Astrocyte (in vitro differentiated cells and primary cell): ENCODE measurements at regions not wholly inside any gene's neighbourhood (a gene's known extent, or its start where the extent isn't known, plus 50 kb on each side); places are given as distances from the start of the nearest gene placed in this dataset.

ENCODE experiments used
- DNase-seq: peaks from one replicate; pipeline ENCODE4 v3.0.0-alpha.2; 2010; ENCODE audit warnings: low read depth
- FAIRE-seq: peaks from 2 replicates; lab custom pipeline; 2011; peaks lifted over from hg19 to GRCh38; lab: Jason Lieb, UNC
- H2AFZ ChIP-seq: 2 replicates; pipeline ENCODE4 v1.6.0; 2012; ENCODE audit warnings: low read depth, low read length, inconsistent platforms
- H3K27ac ChIP-seq: 2 replicates; pipeline ENCODE4 v1.5.1; 2011; ENCODE audit warnings: low read depth, low read length, inconsistent platforms
- H3K27me3 ChIP-seq: 2 replicates; pipeline ENCODE4 v1.6.0; 2011; ENCODE audit warnings: low read length, inconsistent platforms; ENCODE audit not compliant: insufficient read depth
- H3K36me3 ChIP-seq: 2 replicates; pipeline ENCODE4 v1.5.1; 2011; ENCODE audit warnings: low read length, inconsistent platforms; ENCODE audit not compliant: insufficient read depth
- H3K4me1 ChIP-seq: 2 replicates; pipeline ENCODE4 v1.5.1; 2011; ENCODE audit warnings: low read length, inconsistent platforms; ENCODE audit not compliant: insufficient read depth
- H3K4me2 ChIP-seq: 2 replicates; pipeline ENCODE4 v1.6.0; 2012; ENCODE audit warnings: low read length, inconsistent platforms
- H3K4me3 ChIP-seq: 2 replicates; pipeline ENCODE4 v1.5.1; 2011; ENCODE audit warnings: low read depth, mild to moderate bottlenecking, low read length, inconsistent platforms; ENCODE audit not compliant: insufficient read depth
- H3K79me2 ChIP-seq: 2 replicates; pipeline ENCODE4 v1.6.0; 2012; ENCODE audit warnings: mild to moderate bottlenecking, low read length, inconsistent platforms; ENCODE audit not compliant: insufficient read depth
- H3K9ac ChIP-seq: 2 replicates; pipeline ENCODE4 v1.6.0; 2012; ENCODE audit warnings: mild to moderate bottlenecking, low read length, inconsistent platforms
- H3K9me3 ChIP-seq: 2 replicates; pipeline ENCODE4 v1.5.1; 2012; ENCODE audit warnings: low read depth, mild to moderate bottlenecking, low read length, inconsistent platforms; ENCODE audit not compliant: insufficient read depth
- H4K20me1 ChIP-seq: 2 replicates; pipeline ENCODE4 v1.6.0; 2012; ENCODE audit warnings: low read length, inconsistent platforms; ENCODE audit not compliant: insufficient read depth
- H3K27ac Mint-ChIP-seq: one replicate; pipeline ENCODE4 v1.8.0; 2021; ENCODE audit warnings: mild to moderate bottlenecking, mixed read lengths; ENCODE audit not compliant: unreplicated experiment
- H3K27me3 Mint-ChIP-seq: one replicate; pipeline ENCODE4 v1.8.0; 2021; ENCODE audit warnings: low read depth, mixed read lengths; ENCODE audit not compliant: unreplicated experiment
- H3K36me3 Mint-ChIP-seq: one replicate; pipeline ENCODE4 v1.8.0; 2021; ENCODE audit warnings: low read depth, mixed read lengths; ENCODE audit not compliant: unreplicated experiment
- H3K4me1 Mint-ChIP-seq: one replicate; pipeline ENCODE4 v1.8.0; 2021; ENCODE audit warnings: low read depth, mixed read lengths; ENCODE audit not compliant: unreplicated experiment
- H3K4me3 Mint-ChIP-seq: one replicate; pipeline ENCODE4 v1.8.0; 2021; ENCODE audit warnings: mild to moderate bottlenecking, moderate library complexity, mixed read lengths; ENCODE audit not compliant: unreplicated experiment
- H3K9me3 Mint-ChIP-seq: one replicate; pipeline ENCODE4 v1.8.0; 2021; ENCODE audit warnings: mild to moderate bottlenecking, mixed read lengths; ENCODE audit not compliant: unreplicated experiment
- EZH2 ChIP-seq: IDR thresholded peaks from 2 replicates; pipeline ENCODE4 v1.6.1; 2012; ENCODE audit warnings: mild to moderate bottlenecking, low read length, inconsistent platforms; ENCODE audit not compliant: insufficient read depth
- TF ChIP-seq, protein P1 (sequence below): IDR thresholded peaks from 2 replicates; pipeline ENCODE4 v1.5.1; 2011; ENCODE audit warnings: low read depth, mild to moderate bottlenecking, inconsistent platforms, low read length, moderate library complexity; ENCODE audit not compliant: insufficient read depth

GRCh38 chr13:88552966-88553365, 881.8 kb downstream of the SLITRK5 start:
- Histone ChIP-seq H3K27me3 (no peaks in the 10 kb centered on the region), H3K9ac (no peak overlapping the region), H3K4me3 (no peak overlapping the region), H3K9me3 (no peaks in the 10 kb centered on the region), H3K36me3 (no peaks in the 10 kb centered on the region), H3K79me2 (no peaks in the 10 kb centered on the region), H4K20me1 (no peaks in the 10 kb centered on the region), H3K4me2 (no peak overlapping the region), H3K4me1 (no peaks in the 10 kb centered on the region), H2AFZ (no peak overlapping the region), H3K27ac (no peak overlapping the region)
- H3K4me3 Mint-ChIP-seq, result no peak overlapping the region
- H3K9me3 Mint-ChIP-seq, result no peaks in the 10 kb centered on the region
- H3K27ac Mint-ChIP-seq, result no peak overlapping the region
- no peak for FAIRE-seq
- no peak for TF ChIP-seq EZH2
- TF ChIP-seq, protein P1, sequence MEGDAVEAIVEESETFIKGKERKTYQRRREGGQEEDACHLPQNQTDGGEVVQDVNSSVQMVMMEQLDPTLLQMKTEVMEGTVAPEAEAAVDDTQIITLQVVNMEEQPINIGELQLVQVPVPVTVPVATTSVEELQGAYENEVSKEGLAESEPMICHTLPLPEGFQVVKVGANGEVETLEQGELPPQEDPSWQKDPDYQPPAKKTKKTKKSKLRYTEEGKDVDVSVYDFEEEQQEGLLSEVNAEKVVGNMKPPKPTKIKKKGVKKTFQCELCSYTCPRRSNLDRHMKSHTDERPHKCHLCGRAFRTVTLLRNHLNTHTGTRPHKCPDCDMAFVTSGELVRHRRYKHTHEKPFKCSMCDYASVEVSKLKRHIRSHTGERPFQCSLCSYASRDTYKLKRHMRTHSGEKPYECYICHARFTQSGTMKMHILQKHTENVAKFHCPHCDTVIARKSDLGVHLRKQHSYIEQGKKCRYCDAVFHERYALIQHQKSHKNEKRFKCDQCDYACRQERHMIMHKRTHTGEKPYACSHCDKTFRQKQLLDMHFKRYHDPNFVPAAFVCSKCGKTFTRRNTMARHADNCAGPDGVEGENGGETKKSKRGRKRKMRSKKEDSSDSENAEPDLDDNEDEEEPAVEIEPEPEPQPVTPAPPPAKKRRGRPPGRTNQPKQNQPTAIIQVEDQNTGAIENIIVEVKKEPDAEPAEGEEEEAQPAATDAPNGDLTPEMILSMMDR, result no peak
- H3K4me1 Mint-ChIP-seq, result no peaks in the 10 kb centered on the region
- H3K27me3 Mint-ChIP-seq, result no peaks in the 10 kb centered on the region
- H3K36me3 Mint-ChIP-seq, result no peaks in the 10 kb centered on the region
- no peak for DNase-seq

GRCh38 chr13:88565566-88565965, 894.4 kb downstream of the SLITRK5 start:
- H3K27ac Mint-ChIP-seq, result no peak overlapping the region
- H3K9me3 Mint-ChIP-seq, result no peaks in the 10 kb centered on the region
- H3K27me3 ChIP-seq, result no peaks in the 10 kb centered on the region
- H3K9me3 ChIP-seq, result no peaks in the 10 kb centered on the region
- no peak for DNase-seq
- H3K79me2 ChIP-seq, result no peaks in the 10 kb centered on the region
- no peak overlapping the region for H3K4me2 ChIP-seq
- FAIRE-seq, result no peak
- H3K4me1 Mint-ChIP-seq, result no peaks in the 10 kb centered on the region
- H3K27ac ChIP-seq, result no peak overlapping the region
- H4K20me1 ChIP-seq, result no peaks in the 10 kb centered on the region
- no peak overlapping the region for H3K9ac ChIP-seq
- no peak overlapping the region for H3K4me3 ChIP-seq
- no peaks in the 10 kb centered on the region for H3K4me1 ChIP-seq
- H2AFZ ChIP-seq, result no peak overlapping the region
- no peak overlapping the region for H3K4me3 Mint-ChIP-seq
- no peak for TF ChIP-seq EZH2
- TF ChIP-seq, protein P1, result no peak
- peaks cover 1% of the 10 kb centered on the region for H3K27me3 Mint-ChIP-seq
- H3K36me3 ChIP-seq, result no peaks in the 10 kb centered on the region
- no peaks in the 10 kb centered on the region for H3K36me3 Mint-ChIP-seq

GRCh38 chr13:88585861-88586260, 914.7 kb downstream of the SLITRK5 start:
- no peaks in the 10 kb centered on the region for H3K27me3 ChIP-seq
- peaks cover 10% of the 10 kb centered on the region for H3K4me1 Mint-ChIP-seq
- H2AFZ ChIP-seq, result no peak overlapping the region
- H3K9me3 ChIP-seq, result no peaks in the 10 kb centered on the region
- H3K27ac Mint-ChIP-seq, result peak overlapping the region; percentile 95
- no peaks in the 10 kb centered on the region for H4K20me1 ChIP-seq
- H3K9ac ChIP-seq, result no peak overlapping the region
- DNase-seq (no peak), FAIRE-seq (no peak)
- no peaks in the 10 kb centered on the region for H3K36me3 Mint-ChIP-seq
- H3K36me3 ChIP-seq, result no peaks in the 10 kb centered on the region
- no peaks in the 10 kb centered on the region for H3K27me3 Mint-ChIP-seq
- H3K4me3 ChIP-seq, result no peak overlapping the region
- TF ChIP-seq, protein P1, result no peak
- TF ChIP-seq EZH2, result no peak
- no peaks in the 10 kb centered on the region for H3K9me3 Mint-ChIP-seq
- no peak overlapping the region for H3K4me2 ChIP-seq
- no peaks in the 10 kb centered on the region for H3K4me1 ChIP-seq
- no peaks in the 10 kb centered on the region for H3K79me2 ChIP-seq
- H3K27ac ChIP-seq, result no peak overlapping the region
- H3K4me3 Mint-ChIP-seq, result no peak overlapping the region
